HG02852 (cell line): ENCODE measurements at regions not wholly inside any gene's neighbourhood (a gene's known extent, or its start where the extent isn't known, plus 50 kb on each side); places are given as distances from the start of the nearest gene placed in this dataset.

ENCODE experiments used
- ATAC-seq: cut with Tn5 transposase; IDR thresholded peaks from one replicate; pipeline ENCODE4 v1.9.1; 2021; ENCODE audit warnings: mild to moderate bottlenecking, moderate library complexity; ENCODE audit not compliant: unreplicated experiment

DNA sequence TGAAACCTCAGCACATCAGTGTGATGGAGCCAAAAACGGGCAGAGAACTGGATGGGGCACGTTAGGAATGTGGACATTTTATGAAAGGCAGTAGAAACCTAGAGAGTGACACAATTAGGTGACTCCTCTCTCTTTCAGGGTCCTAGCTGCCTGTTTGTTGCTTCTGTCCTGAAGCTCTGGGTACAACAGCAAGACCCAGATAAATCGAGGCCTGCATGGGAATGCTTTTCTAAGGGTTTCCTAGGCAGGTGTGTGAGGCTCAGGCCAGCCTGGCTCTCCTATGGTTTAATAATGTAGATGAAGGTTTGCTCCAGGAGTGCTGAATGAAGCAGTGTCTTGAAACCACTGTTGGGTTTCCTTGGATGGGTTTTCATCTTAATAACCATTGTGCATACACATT, 517.1 kb upstream of the RAB6C start:
- no peak for ATAC-seq

DNA sequence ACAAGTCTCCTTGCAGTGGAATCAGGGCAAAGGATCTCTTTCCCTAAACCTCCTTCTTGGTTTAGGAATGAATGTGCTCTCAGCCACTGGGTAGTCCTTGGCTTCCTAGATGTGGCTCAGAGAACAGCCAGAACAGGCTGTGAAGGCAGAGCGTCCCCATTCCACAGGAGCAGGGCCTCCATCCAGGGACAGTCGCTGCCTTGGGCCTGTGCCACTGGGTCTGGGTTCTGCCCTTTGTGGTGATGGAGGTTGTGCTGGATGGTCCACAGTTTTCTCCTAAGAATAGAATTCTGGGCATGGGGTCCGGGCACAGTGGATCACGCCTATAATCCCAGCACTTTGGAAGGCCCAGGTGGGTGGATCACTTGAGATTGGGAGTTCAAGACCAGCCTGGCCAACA, 516.5 kb upstream of the RAB6C start:
- no peak for ATAC-seq

DNA sequence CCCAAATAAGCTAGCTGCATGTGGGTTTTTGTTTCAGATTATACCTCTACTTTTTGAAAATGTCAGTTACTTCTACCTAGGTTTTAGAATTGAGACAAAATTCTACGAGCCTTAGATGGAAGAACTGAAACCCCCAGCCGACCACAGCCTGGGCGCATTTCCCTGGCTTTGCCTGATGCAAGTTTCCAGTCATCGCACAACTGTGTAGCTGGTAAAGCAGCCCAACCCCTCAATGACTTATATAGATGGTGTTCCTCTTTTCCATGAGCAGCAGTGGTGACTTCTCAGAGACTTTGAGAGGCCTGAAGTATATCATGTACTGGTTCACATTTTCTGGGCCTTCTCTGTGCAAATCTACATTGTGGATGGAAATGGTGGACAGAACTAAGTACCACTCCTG, 515.4 kb upstream of the RAB6C start:
- no peak for ATAC-seq

DNA sequence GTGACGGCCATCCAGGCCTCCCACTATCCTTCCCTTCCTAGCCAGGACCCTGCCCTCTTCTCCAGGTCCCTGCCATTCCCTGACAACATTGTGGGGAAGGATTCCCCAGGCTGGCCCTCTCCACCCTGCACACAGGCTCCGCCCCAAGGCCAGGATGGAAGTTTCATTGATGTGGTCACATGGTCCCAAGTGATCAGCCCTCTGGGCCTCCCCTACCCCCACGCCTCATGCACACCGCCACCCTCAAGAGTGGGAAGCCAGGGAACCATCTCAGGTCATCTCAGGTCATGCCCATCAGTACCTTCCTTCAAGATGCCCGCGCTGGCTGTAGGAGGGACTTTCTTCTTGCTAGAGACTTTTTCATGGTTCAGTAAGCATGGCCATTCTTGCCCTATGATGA, 514.8 kb upstream of the RAB6C start:
- ATAC-seq, result no peak

DNA sequence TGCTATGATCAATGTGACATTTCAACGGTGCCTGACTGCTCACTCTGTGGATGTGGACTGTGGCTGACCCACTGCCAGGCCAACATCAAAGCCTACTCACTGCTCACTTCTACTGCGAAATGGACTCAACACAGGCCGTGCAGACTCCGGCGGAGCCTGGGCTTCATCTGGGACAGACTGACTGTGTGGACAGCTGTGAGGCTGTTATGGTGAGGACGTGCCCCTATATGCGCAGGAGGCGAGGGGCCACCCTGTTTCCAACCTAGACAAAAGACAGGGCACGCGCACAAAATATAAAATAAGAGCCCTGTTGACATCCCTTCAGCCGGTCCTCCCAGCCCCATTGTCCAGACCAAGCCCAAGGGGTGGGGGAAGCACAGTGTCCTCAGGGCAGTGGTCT, 514.4 kb upstream of the RAB6C start:
- no peak for ATAC-seq

DNA sequence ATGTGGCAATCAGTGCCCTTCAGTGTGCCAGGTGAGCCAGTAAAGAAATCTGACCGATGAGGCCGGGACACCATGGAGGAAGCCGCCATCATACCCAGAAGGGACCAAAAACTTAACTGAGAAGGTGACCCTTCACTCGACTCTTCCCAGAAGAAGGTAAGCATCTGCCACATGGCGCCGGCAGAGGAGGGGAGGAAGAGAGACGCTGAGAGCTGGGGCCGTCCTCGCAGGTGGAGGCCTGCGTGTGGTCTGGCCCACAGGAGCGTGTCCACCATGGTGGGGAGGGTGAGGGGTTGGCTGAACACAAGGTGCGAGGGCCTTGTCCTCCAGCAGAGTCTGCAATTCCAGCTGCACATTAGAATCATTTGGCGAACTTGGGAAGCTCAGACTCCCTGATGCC, 513.1 kb upstream of the RAB6C start:
- no peak for ATAC-seq

DNA sequence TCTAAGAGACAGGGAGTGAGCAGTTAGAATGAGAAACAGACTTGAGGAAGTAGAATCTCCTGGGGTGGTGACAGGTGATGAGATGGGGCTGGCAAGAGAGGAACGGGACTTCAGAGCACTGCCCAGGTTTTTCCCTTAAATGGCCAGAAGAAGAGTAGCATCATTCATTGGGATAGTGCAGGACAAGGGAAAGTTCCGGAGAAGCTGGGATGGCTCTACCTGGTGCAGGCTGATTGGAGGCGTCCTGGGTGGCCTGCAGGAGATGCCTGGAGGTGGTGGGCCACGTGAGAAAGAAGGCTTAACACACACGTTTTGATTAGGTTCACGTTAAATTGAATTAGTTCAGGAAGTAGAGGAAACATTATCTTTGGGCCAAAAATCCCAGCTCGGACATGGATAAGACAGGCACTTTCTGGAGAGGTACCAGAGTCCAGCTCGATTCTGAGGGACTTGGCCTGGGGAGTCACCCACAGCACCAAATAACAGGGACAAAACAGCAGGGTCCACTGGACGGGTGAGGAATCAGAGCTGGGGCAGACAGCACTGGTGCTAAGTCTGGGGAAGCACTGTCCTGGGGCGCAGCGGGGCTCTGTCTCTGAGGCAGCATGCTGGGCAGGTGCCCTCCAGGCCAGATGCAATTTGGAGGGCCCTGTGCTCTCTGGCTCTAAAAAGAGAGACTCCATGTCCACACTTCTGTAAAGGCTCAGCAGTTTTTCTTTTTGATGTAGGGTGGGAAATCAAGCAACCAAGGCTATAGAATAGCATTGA, 512.3 kb upstream of the RAB6C start:
- ATAC-seq, result no peak

DNA sequence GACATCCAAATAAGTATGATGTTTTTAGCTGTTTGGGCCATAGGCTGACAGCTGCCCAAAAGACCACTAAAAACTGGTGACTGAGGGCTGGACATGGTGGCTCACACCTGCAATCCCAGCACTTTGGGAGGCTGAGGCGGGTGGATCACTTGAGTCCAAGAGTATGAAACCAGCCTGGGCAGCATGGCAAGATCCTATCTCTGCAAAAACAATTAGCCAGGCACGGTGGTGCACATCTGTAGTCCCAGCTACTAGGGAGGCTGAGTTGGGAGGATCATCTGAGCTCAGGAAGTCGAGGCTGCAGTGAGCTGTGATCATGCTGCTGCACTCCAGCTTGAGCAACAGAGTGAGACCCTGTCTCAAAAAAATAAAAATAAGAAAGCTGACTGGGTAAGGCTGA, 511.5 kb upstream of the RAB6C start:
- ATAC-seq, result no peak

DNA sequence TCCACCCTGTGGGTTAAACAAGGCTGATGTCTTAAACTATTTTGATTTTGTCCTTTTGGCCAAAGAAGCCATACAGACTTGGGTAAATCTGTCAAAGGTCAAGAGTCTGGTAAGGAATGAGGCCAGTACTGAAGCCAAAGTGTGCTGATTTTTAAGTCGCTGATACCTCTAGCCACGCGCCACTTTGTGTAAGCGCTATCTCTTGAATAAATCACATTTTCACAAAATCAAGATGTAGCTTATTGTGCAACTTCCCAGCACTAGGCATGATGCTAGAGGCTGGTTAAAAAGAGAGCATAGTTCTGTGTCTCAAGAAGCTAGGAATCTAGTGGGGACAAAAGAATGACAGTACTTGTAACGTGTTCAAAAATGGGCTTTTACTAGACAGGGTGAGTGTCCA, 510.6 kb upstream of the RAB6C start:
- no peak for ATAC-seq

DNA sequence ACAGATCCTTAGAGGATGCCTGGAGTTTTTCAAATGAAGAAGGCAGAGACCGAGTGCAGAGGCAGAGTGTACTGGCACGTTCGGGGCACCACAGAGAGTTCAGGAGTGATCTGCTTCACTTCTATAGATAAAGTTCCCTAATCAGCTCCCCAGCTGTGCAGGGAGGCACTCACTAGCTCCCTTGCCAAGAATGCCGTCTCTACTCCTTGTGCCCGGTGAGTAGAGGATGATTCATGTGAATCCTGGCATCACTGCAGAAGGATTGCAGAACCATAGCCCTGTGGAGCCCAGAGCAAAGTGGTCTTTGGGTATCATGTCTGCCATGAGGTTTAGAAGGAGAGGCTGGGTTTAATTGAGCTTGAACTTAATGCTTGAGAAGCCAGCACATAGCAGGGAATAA, 510.1 kb upstream of the RAB6C start:
- no peak for ATAC-seq

DNA sequence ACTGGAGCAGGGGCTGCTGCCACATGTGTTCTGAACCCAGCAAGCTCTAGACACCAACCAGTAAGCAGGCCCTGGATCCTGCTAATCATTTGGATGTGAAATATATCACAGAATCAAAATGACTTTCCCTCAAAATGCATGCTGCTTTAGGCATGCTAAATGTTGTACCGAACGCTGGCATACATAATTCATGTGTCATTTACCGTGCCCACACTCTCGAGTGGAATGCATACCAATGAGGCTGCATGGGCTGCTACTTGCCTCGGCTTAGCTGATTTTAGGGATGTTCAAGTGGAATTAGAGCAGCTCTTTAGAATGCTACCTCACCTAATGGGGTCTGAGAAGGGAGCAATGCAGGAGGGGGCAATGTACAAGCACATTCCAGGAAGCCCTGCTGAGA, 509.6 kb upstream of the RAB6C start:
- no peak for ATAC-seq

DNA sequence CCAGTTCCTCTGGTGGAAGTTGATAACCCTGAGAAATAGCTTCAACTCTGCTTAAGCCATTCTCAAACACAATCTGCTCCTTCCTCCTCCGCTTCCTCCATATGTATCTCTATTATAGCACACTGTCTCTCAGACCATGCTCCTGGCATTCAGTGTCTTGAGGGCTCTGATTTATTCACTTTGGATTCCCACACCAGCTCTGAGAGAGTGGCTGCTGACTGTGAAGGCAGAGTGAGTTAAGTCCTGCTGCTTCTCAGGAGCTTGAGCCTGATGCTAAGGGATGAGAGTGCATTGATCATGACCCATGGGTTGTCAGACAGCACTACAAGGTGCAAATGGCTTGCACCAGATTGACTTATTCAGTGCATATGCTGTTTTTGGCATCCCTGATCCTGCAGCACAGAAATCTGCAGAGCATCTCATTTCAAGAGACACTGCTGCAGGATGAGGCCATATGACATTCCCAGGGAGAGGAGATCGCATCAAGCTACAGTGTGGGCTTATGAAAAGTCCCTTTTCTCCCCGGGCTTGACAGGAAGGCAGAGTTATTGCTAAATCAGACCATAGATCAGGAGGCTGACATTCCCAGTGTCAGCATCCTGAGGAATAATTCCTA, 500.5 kb upstream of the RAB6C start:
- no peak for ATAC-seq

DNA sequence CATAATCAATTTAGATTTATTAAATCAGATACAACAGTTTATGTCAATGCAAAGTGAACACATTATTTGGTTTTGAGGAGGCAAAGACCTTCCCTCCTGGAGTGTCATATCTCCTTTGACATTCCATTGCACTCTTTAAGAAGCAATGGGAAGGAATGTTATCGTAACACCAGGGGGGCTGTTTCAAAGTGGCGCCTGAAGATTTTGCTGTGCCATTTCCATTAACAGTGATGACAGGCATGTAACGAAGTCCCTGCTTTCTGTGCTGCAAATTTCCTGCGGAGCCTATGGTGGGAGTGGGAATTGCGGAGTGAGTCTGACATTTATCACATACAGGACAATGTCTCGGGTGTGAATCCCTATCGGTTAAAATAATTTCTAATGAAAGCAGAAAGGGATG, 499.6 kb upstream of the RAB6C start:
- ATAC-seq, result no peak

DNA sequence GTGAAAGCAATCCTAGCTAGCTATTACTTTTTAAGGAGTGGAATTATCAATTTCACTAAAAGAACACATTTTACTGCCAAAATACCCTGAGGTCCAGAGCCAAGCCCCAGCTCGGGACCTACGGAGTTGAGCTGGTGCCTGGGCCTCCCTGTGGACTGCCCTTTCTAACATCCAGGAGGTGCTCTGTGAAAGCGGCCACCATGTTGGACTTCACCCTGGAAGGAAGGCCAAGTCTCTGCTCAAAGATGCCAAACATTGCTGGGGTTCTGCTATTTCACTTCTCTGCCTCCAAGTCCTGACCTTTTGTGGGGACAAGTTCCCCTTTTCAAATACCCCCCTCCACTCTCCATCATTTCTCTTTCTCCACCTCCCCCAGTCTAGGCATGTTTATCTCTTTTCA, 498.7 kb upstream of the RAB6C start:
- no peak for ATAC-seq

DNA sequence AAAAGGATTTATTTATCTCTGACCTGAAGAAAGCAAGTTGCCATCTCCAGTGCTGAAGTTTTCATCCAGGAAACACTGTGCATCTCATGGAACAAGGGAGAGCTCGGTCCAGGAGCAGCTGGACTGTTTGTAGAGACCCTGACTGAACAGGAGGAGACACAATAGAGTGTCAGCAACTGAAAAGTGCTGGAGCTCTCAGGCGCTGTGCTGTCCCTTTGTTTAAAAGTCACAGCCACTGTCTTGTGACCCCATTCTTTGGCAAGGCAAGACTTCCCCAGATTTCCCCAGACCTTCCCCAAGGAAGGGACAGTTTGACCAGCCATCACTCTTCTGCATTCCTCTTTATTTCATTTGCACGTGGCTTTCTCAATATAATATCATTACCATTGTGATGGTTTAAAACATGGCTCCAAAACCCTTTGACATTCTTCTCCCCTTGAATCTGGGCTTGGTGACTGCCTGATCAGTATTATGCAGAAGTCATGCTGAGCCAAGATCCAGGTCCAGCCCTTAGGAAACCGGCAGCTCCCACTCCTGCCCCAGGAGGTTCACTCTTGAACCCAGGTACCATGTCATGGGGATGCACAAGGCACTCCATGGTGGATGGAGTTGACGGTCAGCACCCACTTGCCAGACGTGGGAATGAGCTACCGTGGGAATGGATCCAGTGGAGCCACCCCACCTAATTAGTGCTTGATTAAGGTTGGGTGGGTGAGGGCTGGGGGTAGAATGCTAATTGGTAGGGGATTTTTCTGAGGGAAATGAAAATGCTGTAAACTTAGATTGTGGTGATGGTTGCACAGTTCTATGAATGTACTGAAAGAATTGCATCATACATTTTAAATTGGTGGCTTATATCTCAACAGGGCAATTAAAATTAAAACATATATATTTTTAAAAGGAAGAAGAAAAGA, 497.9 kb upstream of the RAB6C start:
- no peak for ATAC-seq

DNA sequence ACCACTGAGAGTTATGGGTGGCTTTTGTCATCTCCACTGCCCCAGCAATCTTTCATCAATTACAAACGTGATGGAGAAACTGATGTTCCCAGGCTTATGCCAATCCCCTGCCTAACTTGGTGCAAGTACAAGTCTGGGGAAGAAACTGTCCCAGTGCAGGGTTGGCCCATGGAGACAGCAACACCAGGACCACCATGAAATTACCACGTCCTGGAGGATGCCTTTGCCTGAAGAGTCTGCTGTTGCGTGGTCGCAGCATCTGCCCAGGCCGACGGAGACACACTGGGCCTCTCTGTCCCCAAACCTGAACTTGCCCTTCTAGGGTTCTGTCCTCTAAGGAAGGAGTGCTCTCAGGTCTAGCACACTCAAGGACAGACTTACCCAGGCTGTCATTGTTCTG, 496.8 kb upstream of the RAB6C start:
- ATAC-seq, result no peak

DNA sequence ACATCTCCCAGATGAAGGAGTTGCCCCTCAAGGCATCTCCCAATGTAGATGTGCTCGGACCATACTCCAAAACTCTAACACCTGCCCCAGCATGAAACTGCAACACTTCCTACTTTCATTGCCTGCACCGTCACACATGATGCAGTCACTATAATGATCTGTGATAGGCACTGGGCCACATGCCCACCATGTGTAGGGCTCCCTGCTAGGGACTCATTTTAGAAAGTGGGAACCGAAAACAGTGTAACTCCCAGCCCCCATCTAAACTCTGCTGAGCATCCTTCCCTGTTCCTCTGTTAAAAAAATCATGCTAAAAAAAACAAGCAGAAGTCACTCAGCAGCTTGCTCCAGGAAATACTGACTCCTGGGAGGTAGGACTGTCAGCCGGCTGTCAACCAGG, 496.1 kb upstream of the RAB6C start:
- ATAC-seq, result peak; percentile 86

DNA sequence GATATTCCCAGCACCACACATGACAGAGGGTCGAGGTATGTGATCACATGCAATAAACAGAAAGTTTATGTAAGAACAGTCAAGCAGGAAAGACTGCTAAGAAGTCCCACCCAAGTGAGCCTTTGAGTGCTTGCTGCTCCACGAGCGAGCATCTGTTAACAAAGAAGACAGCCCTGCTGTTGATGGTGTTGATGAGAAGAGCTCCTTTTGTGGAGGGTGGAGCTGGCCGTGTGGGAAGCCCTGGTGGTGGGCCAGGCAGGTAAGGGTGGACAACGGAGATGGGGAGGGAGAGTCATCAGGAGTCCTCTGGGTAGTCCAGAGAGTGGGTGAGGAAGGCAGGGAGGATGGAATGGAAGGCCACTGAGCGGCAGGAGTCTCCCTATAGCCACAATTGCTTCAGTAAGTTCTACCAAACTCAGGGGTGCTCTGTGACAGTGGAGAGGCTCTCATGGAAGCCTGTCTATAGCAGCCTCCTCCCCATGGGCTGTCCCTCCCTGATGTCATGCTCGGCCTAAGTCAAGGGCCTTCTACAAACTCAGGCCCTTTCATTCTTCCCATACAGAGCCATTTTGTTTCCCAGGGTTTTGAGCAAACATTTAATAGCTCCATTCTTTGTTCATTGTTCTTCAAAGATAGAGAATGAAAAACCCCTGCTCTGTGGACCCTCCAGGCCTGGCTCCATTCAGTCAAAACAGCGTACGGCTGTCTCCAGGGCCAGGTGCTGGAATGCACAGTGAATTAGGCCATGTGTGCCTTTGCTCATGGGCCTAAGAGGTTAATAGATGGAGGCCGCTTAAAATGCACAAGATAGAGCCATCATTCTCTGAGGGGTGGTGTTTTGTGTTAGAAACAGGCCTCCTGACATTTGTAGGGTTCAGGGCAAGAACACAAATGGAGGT, 494.2 kb upstream of the RAB6C start:
- no peak for ATAC-seq

DNA sequence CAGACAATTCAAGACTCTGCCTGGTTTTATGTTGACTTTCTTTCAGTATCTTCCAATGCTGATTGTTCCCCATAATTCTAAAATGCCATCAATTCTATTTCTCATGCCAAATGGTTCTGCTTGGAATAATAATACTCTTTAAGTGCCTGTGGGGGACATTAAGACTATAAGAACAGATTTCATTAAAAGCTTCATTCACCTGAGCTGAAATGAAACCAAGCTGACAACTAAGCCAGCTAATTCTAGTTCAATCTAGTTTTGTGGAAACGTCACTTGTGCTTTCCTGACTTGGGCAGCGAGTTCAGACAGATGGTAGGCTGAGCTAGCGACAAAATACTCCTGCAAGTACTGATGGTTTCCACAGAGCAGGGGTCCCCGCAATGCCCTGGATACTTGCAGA, 491.1 kb upstream of the RAB6C start:
- no peak for ATAC-seq

DNA sequence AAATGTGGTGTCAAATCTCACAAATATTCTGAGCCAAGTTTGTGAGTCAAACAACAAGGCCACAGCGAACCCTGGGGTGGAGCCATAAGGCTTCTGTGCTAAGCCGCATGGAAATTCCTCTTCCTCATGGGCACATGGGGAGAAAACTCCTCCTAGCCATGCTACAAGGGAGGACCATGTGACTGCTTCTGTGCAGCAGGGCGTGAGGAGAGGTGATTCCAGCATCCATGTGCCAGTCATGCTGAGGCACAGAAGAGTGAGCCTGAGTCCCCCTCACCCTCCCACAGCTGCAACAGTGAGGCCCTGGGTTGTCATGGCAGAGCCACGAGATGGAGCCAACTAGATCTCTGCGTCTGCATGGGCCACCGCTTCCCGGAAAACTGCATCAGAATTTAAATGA, 488.8 kb upstream of the RAB6C start:
- ATAC-seq, result no peak

DNA sequence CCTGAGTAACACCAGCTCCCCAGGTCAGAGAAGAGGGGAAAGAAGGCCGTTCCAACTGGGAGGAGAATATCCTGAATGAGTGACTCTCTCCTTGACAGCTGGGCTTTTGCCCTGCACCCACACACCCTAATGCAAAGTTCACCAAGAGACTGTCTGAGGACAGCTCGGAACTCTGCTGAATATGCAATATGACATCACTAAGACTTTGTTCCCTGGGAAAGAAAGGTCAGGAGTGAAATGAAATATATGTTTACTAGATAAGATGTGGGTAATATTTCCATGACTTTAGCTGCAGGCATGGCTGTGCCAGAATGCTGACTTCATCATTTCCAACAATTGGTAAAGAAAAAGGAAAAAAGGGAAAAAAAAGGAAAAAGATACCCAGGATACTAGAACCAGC, 488.2 kb upstream of the RAB6C start:
- no peak for ATAC-seq
